CD14-positive monocyte (primary cell): ENCODE measurements at regions not wholly inside any gene's neighbourhood (a gene's known extent, or its start where the extent isn't known, plus 50 kb on each side); places are given as distances from the start of the nearest gene placed in this dataset.

Source experiments
- DNase-seq, 3 donors: peaks; one replicate each; pipeline ENCODE4 v3.0.0-alpha.2; 2011 to 2022
- H2AFZ ChIP-seq: 2 replicates; pipeline ENCODE4 v1.6.0; 2012; ENCODE audit warnings: mild to moderate bottlenecking, low read depth, low read length, inconsistent platforms; ENCODE audit not compliant: insufficient read depth, poor library complexity, severe bottlenecking
- H3K27ac ChIP-seq, 2 donors: 1 replicate in 1 of 2; 2 replicates in 1 of 2; pipeline ENCODE4 v1.5.1; 2012 to 2013; ENCODE audit warnings: low read length in 2 of 2, control low read depth in 1 of 2, inconsistent platforms in 1 of 2, low read depth in 1 of 2, mild to moderate bottlenecking in 1 of 2
- H3K27me3 ChIP-seq, 2 donors: one replicate each; pipeline versions ENCODE4 v1.6.0 to v1.6.1; 2011 to 2013; ENCODE audit warnings: low read length in 2 of 2; ENCODE audit not compliant: control insufficient read depth in 2 of 2, insufficient read depth in 2 of 2
- H3K36me3 ChIP-seq, 2 donors: replicated peaks in 1 of 2; 1 replicate in 1 of 2; 2 replicates in 1 of 2; pipeline versions ENCODE4 v1.5.1 to v1.6.1; 2012 to 2013; ENCODE audit warnings: low read length in 2 of 2, control low read depth in 1 of 2, inconsistent platforms in 1 of 2, mild to moderate bottlenecking in 1 of 2; ENCODE audit not compliant: insufficient read depth in 2 of 2, control insufficient read depth in 1 of 2
- H3K4me1 ChIP-seq, 2 donors: 1 replicate in 1 of 2; 2 replicates in 1 of 2; pipeline versions ENCODE4 v1.5.1 to v1.6.1; 2012 to 2013; ENCODE audit warnings: low read length in 2 of 2, control low read depth in 1 of 2, inconsistent platforms in 1 of 2, mild to moderate bottlenecking in 1 of 2, moderate library complexity in 1 of 2; ENCODE audit not compliant: insufficient read depth in 2 of 2, control insufficient read depth in 1 of 2
- H3K4me2 ChIP-seq: replicated peaks from 2 replicates; pipeline ENCODE3; 2012; ENCODE audit warnings: low read length, moderate library complexity, mild to moderate bottlenecking; ENCODE audit not compliant: poor library complexity, severe bottlenecking; ENCODE audit errors: extremely low read depth
- H3K4me3 ChIP-seq, 3 experiments: fragments of 200-600 bp in 1 of 3; sonication (generic) in 1 of 3; replicated peaks in 1 of 3; 1 replicate in 2 of 3; 2 replicates in 1 of 3; pipeline ENCODE4 v1.5.1; 2011 to 2013; ENCODE audit warnings: low read length in 3 of 3, mild to moderate bottlenecking in 3 of 3, control low read depth in 2 of 3, low read depth in 2 of 3, inconsistent platforms in 1 of 3, moderate library complexity in 1 of 3
- H3K79me2 ChIP-seq: 2 replicates; pipeline ENCODE4 v1.6.0; 2012; ENCODE audit warnings: mild to moderate bottlenecking, control low read depth, inconsistent platforms, low read length, moderate library complexity; ENCODE audit not compliant: insufficient read depth
- H3K9ac ChIP-seq: 2 replicates; pipeline ENCODE4 v1.6.0; 2017; ENCODE audit warnings: low read length, mild to moderate bottlenecking; ENCODE audit not compliant: insufficient read depth, poor library complexity, severe bottlenecking
- H3K9me3 ChIP-seq, 2 donors: replicated peaks in 1 of 2; 1 replicate in 1 of 2; 2 replicates in 1 of 2; pipeline versions ENCODE4 v1.5.1 to v1.6.1; 2012 to 2013; ENCODE audit warnings: low read length in 2 of 2, control low read depth in 1 of 2; ENCODE audit not compliant: control insufficient read depth in 1 of 2, insufficient read depth in 1 of 2
- H4K20me1 ChIP-seq: 2 replicates; pipeline ENCODE4 v1.6.0; 2012; ENCODE audit warnings: mild to moderate bottlenecking, low read length, control low read depth, moderate library complexity; ENCODE audit not compliant: insufficient read depth
- H3K27ac Mint-ChIP-seq, 7 donors: one replicate each; pipeline ENCODE4 v1.8.0; 2020; ENCODE audit warnings: mild to moderate bottlenecking in 7 of 7, mixed read lengths in 7 of 7, moderate library complexity in 6 of 7, inconsistent platforms in 2 of 7
- H3K27me3 Mint-ChIP-seq, 3 donors: one replicate each; pipeline ENCODE4 v1.8.0; 2021 to 2022; ENCODE audit warnings: low read depth in 3 of 3, mild to moderate bottlenecking in 3 of 3, mixed read lengths in 3 of 3, moderate library complexity in 3 of 3, inconsistent platforms in 1 of 3
- H3K36me3 Mint-ChIP-seq, 2 donors: one replicate each; pipeline ENCODE4 v1.8.0; 2020; ENCODE audit warnings: mixed read lengths in 2 of 2, inconsistent platforms in 1 of 2, mild to moderate bottlenecking in 1 of 2
- H3K4me1 Mint-ChIP-seq: one replicate; pipeline ENCODE4 v1.8.0; 2020; ENCODE audit warnings: mild to moderate bottlenecking, mixed read lengths
- H3K4me3 Mint-ChIP-seq, 2 donors: one replicate each; pipeline ENCODE4 v1.8.0; 2020; ENCODE audit warnings: mild to moderate bottlenecking in 2 of 2, mixed read lengths in 2 of 2, moderate library complexity in 1 of 2
- H3K9me3 Mint-ChIP-seq, 7 donors: one replicate each; pipeline ENCODE4 v1.8.0; 2020 to 2022; ENCODE audit warnings: mixed read lengths in 7 of 7, mild to moderate bottlenecking in 6 of 7, moderate library complexity in 6 of 7, inconsistent platforms in 2 of 7
- CTCF ChIP-seq: fragments of 200-600 bp; IDR thresholded peaks from one replicate; pipeline ENCODE4 v1.8.0; 2022; ENCODE audit warnings: antibody characterized with exemption, mild to moderate bottlenecking
- WGBS: methylation state at CpG from one replicate; pipeline ENCODE4 v1.1.5; 2013; ENCODE audit warnings: missing lambda C conversion rate; ENCODE audit not compliant: insufficient coverage; 5-methylcytosine and 5-hydroxymethylcytosine counted together
- intact Hi-C, 2 donors: fragments of 100-400 bp; cut with micrococcal nuclease; formaldehyde crosslinking; loops; one replicate each; pipeline versions ENCODE4 v1.15.0 to v1.15.1; 2023

DNA sequence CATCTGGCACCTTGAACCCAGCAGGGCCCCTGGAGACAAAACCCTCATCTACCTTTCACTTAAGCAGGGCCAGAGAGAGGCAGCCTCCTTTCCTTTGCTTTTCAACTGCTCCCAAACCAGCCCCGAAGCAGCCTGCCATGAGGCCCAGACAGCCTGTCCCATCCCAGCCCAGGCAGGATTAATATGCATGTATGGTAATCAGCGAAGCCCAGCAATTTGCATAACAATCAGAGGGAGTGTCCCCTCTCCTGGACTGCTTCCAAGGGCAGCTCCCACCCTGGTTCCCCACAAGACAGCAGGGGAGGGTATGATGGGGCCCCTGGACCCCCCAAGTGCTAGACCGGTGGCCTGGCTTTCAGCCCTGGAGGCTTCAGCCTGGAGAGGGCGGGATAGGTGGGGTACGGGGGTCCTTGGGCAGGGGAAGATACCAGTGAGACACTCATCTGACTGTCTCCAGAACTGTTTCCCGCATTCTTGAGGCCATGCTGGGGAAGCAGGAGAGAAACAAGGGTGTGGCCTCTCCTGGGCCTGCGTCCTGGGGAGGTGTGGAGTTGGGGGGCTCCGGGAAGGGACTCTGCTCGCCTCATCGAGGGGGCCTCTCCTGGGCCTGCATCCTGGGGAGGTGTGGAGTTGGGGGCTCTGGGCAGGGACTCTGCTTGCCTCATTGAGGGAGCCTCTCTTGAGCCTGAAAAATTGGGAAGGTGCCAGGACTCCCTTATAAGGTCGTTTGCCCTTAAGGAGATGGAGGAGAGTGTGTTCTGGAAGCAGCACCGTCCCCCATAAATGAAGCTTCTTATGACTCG is 93.2 kb upstream of the PRR5 start:
- Histone ChIP-seq H3K9ac (no peak overlapping the region), H4K20me1 (no peaks in the 10 kb centered on the region), H2AFZ (no peak overlapping the region), H3K36me3 (no peaks in the 10 kb centered on the region), H3K27ac (no peak overlapping the region), H3K9me3 (peaks cover 39 to 45% of the 10 kb centered on the region in 2 donors), H3K4me2 (no peak overlapping the region), H3K4me3 (no peak overlapping the region), H3K4me1 (peaks cover 27 to 30% of the 10 kb centered on the region in 2 donors), H3K79me2 (no peaks in the 10 kb centered on the region), H3K27me3 (no peaks in the 10 kb centered on the region)
- DNase-seq = no peak
- Mint-ChIP-seq H3K36me3 (no peaks in the 10 kb centered on the region), H3K27ac (no peak overlapping the region), H3K4me3 (no peak overlapping the region), H3K27me3 (peaks cover 5 to 12% (median 6%) of the 10 kb centered on the region in 3 donors), H3K4me1 (peaks cover 27% of the 10 kb centered on the region), H3K9me3 (peaks cover 19 to 47% (median 40%) of the 10 kb centered on the region in 7 donors)
- TF ChIP-seq CTCF = no peak
- intact Hi-C loops = loop anchor here in 1 of 2 donors (10.0 kb wide), 1 partner anchor 104 kb away; no protein-coding TSS in a partner anchor
- WGBS = 83% methylated on average over 9 of the region's 13 CpGs

DNA sequence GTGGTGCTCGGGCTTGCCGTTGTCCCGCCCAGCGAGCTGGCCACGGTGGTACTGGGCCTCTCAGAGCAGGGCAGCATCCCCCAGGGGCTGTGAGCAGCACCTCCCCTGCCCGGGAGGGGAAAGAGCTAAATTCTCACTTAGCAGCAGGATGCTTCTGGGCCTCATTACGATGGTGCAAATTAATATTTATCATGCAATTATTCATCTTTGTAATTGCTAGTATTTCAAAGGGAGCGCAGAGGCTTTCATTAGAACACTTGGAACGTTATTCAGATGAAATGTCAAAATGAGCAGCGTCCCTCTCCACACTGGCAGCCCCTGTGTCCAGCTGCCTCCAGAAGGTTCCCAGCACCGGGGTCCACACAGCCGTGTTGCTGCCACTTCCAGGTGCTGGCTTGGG is 95.9 kb upstream of the PRR5 start:
- no peaks in the 10 kb centered on the region for H3K36me3 Mint-ChIP-seq

More for the DNA sequence above, 95.9 kb upstream of the PRR5 start:
- Mint-ChIP-seq H3K9me3 (peaks cover 12 to 20% (median 15%) of the 10 kb centered on the region in 7 donors), H3K4me3 (peak overlapping the region in 1 of 2 donors; percentile 82), H3K4me1 (peaks cover 38% of the 10 kb centered on the region), H3K27me3 (peaks cover 3 to 9% (median 6%) of the 10 kb centered on the region in 3 donors), H3K27ac (peak overlapping the region in 4 of 7 donors; percentile 30 to 66 (median 48))
- Histone ChIP-seq H4K20me1 (no peaks in the 10 kb centered on the region), H3K36me3 (no peaks in the 10 kb centered on the region), H3K9me3 (peaks cover 13 to 20% of the 10 kb centered on the region in 2 donors), H3K4me3 (peak overlapping the region in 1 of 3 experiments; percentile 27), H2AFZ (no peak overlapping the region), H3K79me2 (no peaks in the 10 kb centered on the region), H3K27me3 (no peaks in the 10 kb centered on the region), H3K9ac (peak overlapping the region; percentile 11), H3K27ac (peak overlapping the region in 1 of 2 donors; percentile 52), H3K4me2 (peak overlapping the region; percentile 49), H3K4me1 (peaks cover 45 to 49% of the 10 kb centered on the region in 2 donors)
- 57% methylated on average over 10 of the region's 12 CpGs for WGBS
- intact Hi-C loops = loop anchor here in 1 of 2 donors (10.0 kb wide), 1 partner anchor 101 kb away; no protein-coding TSS in a partner anchor
- TF ChIP-seq CTCF = no peak
- DNase-seq = no peak
